ENCODE measurements at regions not wholly inside any gene's neighbourhood (a gene's known extent, or its start where the extent isn't known, plus 50 kb on each side); places are given as distances from the start of the nearest gene placed in this dataset.
"Not testable (repeated sequence)": the region's sequence is repeated elsewhere in the genome, so short reads cannot be mapped to it uniquely, and the experiment has no call there.

- Histone ChIP-seq H3K36me3 (ENCODE audit: control insufficient read depth in 2 of 2, insufficient read depth in 2 of 2, low read length in 1 of 2) (no peaks in the 10 kb centered on the region), H3K27ac (ENCODE audit: control insufficient read depth, insufficient read depth) (no peak overlapping the region), H3K4me3 (no peak overlapping the region), H3K4me2 (ENCODE audit: control insufficient read depth, insufficient read depth) (no peak overlapping the region), H4K20me1 (ENCODE audit: control insufficient read depth, insufficient read depth) (no peaks in the 10 kb centered on the region), H3K79me2 (ENCODE audit: control insufficient read depth, insufficient read depth, low read length) (no peaks in the 10 kb centered on the region), H3K9ac (ENCODE audit: control insufficient read depth, insufficient read depth, low read length) (no peak overlapping the region), H3K4me1 (ENCODE audit: control insufficient read depth, insufficient read depth, low read length) (no peaks in the 10 kb centered on the region), H3K9me3 (replicated peaks; ENCODE audit: control insufficient read depth, insufficient read depth, low read length) (no peaks in the 10 kb centered on the region), H3K27me3 (replicated peaks in 1 of 2; ENCODE audit: control insufficient read depth in 2 of 2, insufficient read depth in 2 of 2, low read length in 1 of 2) (peaks cover 0 to 2% of the 10 kb centered on the region in 2 experiments; a peak in 3 of 4 replicates), H2AFZ (ENCODE audit: control insufficient read depth, low read depth, low read length) (no peak overlapping the region)
- intact Hi-C loops (cut with micrococcal nuclease; ENCODE audit: unreplicated experiment) (no loop called here), in situ Hi-C loops (cut with MboI) (no loop called here)
- ChIA-PET SMC1A (ENCODE audit: uncharacterized antibody, unreplicated experiment) (interaction anchor here (1.0 kb wide), 2 partner anchors 9 to 13 kb away, joined by 3 read pairs; no protein-coding TSS in a partner anchor), POLR2A (no interaction called here), CTCF (no interaction called here), RAD21 (ENCODE audit: unreplicated experiment) (interaction anchor here (0.6 to 1.9 kb wide), 2 partner anchors 222 to 264 kb away, joined by 3 to 5 read pairs; no protein-coding TSS in a partner anchor)
- no TSS peak for BruUV-seq (replicated peaks)
- TF ChIP-seq NRF1 (conservative IDR thresholded peaks at IDR 0.05; ENCODE audit: low read depth, low read length), result no peak
- 0 out of 2 replicates have a peak, but pooled peaks have one; percentile 15 for TF ChIP-seq NR2F1 (conservative IDR thresholded peaks at IDR 0.05)
- FAIRE-seq, result no peak
- no peak for DNase-seq (ENCODE audit: low read depth, low spot score)
- WGBS (ENCODE audit: insufficient coverage, insufficient replicate concordance, low lambda C conversion rate, missing lambda C conversion rate), result 34% methylated on average over 16 of the region's 16 CpGs
- no peak for ATAC-seq
These were observed 429.0 kb downstream of the PREX1 start for GRCh38 chr20:48398506-48399449.

- ATAC-seq; H3K4me1 ChIP-seq (ENCODE audit: control insufficient read depth, insufficient read depth, low read length); H2AFZ ChIP-seq (ENCODE audit: control insufficient read depth, low read depth, low read length); H3K36me3 ChIP-seq (ENCODE audit: control insufficient read depth in 2 of 2, insufficient read depth in 2 of 2, low read length in 1 of 2); H3K4me3 ChIP-seq; H3K9me3 ChIP-seq (replicated peaks; ENCODE audit: control insufficient read depth, insufficient read depth, low read length); H3K9ac ChIP-seq (ENCODE audit: control insufficient read depth, insufficient read depth, low read length); intact Hi-C loops (cut with micrococcal nuclease; ENCODE audit: unreplicated experiment); BruUV-seq (replicated peaks); DNase-seq (ENCODE audit: low read depth, low spot score); CTCF ChIA-PET; H3K27ac ChIP-seq (ENCODE audit: control insufficient read depth, insufficient read depth); H3K4me2 ChIP-seq (ENCODE audit: control insufficient read depth, insufficient read depth); FAIRE-seq; H3K79me2 ChIP-seq (ENCODE audit: control insufficient read depth, insufficient read depth, low read length); H4K20me1 ChIP-seq (ENCODE audit: control insufficient read depth, insufficient read depth); in situ Hi-C loops (cut with MboI); H3K27me3 ChIP-seq (replicated peaks in 1 of 2; ENCODE audit: control insufficient read depth in 2 of 2, insufficient read depth in 2 of 2, low read length in 1 of 2): not testable (repeated sequence)
- ChIA-PET POLR2A (interaction anchor here (0.7 kb wide), 1 partner anchor 616 kb away, joined by 3 read pairs; no protein-coding TSS in a partner anchor), RAD21 (ENCODE audit: unreplicated experiment) (interaction anchor here (0.6 kb wide), 1 partner anchor 729 kb away, joined by 5 read pairs; no protein-coding TSS in a partner anchor), SMC1A (ENCODE audit: uncharacterized antibody, unreplicated experiment) (interaction anchor here (0.7 to 1.3 kb wide), 2 partner anchors 198 to 223 kb away, joined by 3 read pairs; no protein-coding TSS in a partner anchor)
- WGBS (ENCODE audit: insufficient coverage, insufficient replicate concordance, low lambda C conversion rate, missing lambda C conversion rate), result 53% methylated on average over 19 of the region's 19 CpGs
These were observed 430.6 kb downstream of the PREX1 start for GRCh38 chr20:48396981-48397861.
